ENCODE measurements at regions not wholly inside any gene's neighbourhood (a gene's known extent, or its start where the extent isn't known, plus 50 kb on each side); places are given as distances from the start of the nearest gene placed in this dataset.
"Not testable (repeated sequence)": the region's sequence is repeated elsewhere in the genome, so short reads cannot be mapped to it uniquely, and the experiment has no call there.

DNA sequence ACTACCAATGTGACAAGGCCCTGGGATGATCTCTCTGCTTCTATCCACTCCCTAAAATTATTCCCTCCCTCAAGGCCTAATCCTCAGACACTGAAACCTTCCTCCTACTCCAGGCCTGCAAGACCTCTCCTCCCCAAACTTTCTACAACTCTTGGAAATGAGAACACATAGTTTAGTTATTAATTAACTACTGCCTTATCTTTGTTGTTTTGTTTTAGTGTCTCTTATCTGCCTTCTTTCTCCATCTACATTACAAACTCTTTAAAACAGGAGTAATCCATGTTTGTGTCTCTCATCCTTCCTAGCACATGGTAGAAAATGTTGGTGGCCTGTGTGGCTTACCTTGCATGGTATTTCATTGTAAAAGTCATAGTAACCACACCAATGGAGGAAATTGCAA is 139.9 kb upstream of the G2E3 start:
- intact Hi-C loops (cut with micrococcal nuclease) = no loop called here

DNA sequence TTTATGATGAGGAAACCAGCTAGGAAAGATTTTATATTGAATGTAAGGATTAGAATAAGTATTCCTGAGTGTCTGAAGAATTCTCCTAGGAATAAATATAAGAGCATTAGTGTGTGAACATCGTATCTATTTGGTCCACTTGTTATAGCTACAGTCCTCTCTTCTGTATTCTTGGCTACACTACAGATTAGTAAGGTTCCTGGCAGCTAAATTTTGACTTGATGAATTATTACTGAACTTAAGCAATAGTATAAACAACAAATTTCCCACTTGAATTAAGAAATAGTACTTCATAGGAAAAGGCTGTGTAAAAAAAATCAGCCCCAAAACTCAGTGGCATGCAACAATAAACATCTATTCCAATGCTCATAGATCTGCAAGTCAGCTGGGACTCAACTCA is 138.4 kb upstream of the G2E3 start:
- intact Hi-C loops (cut with micrococcal nuclease) = no loop called here

DNA sequence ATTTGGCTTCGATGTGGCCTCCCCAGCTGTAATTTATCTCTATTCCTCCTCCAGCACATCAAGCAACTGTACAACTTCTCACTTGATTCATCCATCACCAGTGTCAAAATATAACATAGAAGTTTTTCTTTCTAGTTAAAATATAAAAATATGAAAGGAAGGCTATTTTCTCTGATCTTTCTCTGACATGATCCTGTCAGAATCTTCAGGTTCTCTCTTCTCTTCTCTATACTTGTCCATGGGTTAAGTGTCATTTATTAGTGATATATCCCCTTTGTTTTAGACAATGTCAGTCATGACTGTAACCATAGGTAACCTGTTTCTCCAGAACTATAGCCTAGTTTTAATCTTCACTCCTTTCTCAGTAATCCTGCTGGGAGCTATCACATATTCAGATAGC is 132.5 kb upstream of the G2E3 start:
- intact Hi-C loops (cut with micrococcal nuclease) = no loop called here

DNA sequence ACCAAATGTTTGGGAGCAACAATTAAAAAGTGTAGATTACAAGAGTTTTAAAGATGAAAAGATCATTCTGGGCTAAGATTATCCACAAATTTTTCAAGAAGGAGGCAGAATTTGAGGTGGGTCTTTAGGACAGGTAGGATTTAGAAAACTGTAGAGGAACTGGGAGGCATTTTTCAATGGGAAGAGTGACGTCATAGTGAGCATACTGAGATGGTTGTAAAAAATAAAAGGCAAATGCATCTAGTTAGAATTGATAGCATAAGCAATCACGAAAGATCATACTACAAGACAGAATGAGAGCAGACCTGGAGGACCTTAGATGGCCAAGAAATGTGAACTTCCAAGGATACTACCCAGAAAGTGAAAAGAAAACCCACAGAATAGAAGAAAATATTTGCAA is 131.6 kb upstream of the G2E3 start:
- intact Hi-C loops (cut with micrococcal nuclease) = no loop called here

DNA sequence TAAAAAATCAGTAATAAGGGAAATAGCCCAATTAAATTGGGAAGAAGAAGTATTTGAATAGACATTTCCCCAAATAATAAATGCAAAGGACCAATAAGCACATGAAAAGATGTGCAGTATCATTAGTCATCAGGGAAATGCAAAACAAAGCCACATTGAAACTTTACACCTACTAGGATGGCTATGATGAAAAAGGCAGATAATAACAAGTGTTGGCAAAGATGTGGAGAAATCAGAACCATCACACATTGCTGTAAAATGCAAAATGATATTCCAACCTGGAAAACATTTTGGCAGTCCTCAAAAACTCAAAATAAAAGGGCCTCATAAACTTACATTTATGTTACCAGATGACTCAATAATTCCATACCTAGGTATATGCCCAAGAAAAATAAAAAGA is 131.1 kb upstream of the G2E3 start:
- intact Hi-C loops (cut with micrococcal nuclease) = no loop called here

DNA sequence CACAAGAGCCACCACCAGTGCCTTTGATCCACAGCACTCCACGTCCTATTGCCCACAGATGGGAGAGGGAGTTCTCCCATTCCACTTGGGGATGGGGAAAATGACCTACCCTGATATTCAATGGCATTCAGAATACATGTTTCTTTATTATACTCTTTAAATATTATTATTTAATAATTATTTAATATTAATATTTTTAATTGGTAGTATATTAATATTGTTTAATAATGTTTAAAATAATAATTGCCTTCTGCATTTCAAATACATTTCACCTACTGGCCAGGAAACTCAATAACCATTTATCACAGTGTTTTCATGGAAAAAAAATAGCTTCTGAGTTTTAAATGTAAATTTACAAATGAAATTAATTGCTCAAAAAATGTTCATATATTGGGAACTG is 127.4 kb upstream of the G2E3 start:
- intact Hi-C loops (cut with micrococcal nuclease) = no loop called here

DNA sequence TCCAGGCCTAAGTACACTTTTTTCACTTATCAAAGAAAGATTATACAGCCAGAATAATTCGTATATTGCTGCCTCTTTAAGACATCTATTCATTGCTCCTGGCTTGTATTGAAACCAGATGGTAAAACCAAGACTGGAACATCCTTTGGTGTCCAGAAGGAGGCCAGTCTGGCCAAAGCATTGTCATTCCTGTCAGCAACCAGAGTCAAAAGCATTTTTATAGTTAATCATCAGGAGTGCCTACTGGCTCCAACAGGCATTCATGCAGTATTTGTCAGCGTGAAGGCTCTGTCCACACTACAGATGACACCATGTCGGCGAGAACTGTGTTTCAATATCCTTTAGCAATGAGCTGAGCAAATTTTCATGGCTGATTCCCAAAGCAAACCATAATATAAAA is 118.0 kb upstream of the G2E3 start:
- intact Hi-C loops (cut with micrococcal nuclease) = no loop called here

DNA sequence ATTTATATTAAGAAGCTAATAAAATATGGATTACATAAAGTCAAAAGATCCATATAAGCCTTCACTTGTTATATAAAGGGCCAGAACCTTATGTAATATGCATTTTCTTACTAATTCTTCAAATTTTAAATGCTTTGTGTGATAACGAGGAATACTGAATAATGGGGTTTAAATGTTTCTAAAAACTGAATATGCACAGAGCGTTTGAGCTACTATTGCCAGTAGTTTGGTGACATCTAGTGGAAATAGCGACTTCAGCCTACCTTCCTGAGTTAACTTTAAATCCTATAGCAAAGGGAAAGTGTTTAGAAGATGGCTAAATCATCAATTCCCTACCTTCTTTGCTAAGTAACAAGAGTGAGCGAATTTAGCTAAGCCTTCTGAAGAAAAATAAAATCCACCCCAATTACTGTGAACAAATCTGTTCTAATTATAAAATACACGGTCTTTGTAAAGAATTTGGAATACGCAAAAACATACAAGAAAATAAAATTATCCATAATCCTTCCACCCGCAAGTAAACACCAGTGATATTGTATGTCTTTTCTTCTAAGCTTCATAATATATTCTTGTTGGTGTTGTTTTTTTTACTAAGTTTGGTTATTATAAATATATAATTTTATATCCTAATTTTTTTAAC is 115.5 kb upstream of the G2E3 start:
- intact Hi-C loops (cut with micrococcal nuclease) = loop anchor here (1.0 kb wide), 1 partner anchor 68 kb away; no protein-coding TSS in a partner anchor

DNA sequence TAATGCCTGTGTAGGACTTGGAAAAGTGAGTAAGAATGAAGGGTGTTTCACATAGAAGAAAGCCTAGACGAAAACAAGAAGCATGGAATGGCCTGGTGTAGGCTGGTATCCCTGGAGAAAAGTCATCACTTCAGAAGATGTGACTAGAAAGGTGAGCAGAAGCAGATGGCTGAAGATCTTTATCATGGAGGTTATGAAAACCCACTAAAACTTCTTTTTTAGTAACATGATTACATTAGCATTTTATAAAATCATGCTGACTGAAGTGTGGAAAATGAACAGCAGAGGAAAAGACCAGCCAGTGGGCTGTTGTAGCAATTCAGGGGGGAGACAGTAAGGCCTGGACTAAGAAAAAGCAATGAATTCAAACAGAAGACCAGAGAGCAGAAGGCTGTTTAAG is 114.5 kb upstream of the G2E3 start:
- intact Hi-C loops (cut with micrococcal nuclease) = no loop called here

DNA sequence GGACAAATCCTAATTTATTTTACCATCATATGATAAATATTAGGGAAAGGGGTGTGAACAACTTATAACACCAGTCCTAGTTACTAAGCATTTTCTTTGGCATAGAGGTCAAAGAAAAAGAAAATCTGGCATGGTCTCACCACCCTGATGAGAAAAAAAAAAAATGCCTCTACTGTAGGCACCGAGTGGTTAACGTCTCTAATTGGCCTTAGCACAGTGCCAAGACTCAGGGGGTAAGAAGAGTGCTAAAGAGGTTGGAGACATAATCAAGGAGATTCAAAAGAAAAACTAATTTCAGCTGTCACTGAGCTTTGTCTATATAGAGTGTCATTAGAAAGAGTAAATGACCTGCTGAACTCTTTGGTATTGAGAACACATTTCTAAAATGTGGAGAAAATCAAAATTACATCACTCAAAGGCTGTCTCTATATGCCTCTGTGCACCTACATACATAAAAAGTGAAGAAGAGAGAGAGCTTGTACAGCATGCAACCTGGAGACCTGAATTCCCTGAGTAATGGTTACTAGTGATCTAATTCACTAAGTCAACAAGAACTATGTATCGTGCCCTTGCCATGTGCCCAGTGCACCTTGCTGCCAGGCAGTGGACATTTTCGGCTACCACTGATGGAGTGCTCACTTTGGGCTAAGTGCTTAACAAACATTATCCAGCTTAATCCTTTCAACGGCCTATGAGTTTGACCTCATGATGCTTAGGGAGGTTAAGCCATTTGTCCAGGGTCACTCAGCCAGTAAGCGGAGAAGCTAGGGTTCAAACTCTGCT is 113.8 kb upstream of the G2E3 start:
- intact Hi-C loops (cut with micrococcal nuclease) = no loop called here

DNA sequence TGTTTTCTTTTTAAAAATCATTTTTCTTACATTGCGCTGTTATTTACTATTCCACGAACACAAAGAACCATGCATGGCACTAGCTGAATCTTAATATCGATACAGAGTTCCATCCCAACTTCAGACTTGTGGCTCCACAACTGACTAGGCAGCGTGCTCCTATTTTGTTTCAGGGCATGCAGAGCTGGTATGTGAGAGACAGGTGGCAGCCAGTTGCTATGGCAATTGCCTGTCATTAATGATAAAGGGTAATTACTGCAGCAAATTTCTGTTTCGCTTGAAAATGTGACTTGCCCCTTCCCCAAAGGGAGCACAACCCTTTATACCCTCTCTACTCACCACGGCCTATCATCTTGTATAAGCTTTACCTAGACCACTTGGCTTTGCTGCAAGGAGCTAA is 113.1 kb upstream of the G2E3 start:
- intact Hi-C loops (cut with micrococcal nuclease) = no loop called here

DNA sequence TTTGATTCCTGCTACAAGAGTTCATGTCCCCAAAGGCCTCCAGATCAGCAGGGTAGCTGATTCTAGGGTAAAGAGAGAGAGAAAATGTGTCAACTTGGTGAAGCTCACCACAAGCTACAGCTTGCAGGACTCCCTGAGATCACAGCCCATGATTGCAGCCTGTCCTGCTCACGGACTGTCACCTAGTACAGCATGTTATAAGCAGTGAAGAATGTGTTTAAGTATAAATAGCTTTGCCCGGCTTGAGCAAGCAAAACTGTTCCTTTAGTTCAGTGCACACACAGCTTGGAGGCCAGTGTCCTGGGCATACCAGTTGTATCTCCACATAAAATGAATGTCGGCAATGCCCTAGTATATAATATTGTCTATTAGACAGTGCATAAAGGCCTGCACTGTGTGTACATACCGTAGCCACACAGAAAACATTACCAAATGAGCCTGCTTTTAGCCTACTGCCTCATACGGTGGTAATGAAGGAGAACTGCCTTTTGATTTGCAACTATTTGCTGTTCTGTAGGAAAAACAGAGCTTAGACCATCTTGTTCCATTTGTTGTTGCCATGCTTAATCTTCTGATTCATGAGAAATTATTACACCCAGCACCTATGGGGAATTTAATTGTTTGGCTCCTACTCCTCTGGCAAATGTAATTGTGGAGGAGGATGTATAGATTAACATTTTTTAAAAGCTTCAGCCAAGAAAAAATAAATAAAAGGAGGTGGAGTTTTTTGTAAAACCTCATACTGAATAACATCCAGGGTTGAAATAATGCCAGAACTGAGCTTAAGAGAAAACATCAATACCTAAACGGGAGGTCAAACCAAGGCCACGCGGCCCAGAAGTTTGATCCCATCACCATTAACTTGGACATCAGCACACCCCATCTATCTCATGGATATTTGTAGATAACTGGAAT is 108.1 kb upstream of the G2E3 start:
- intact Hi-C loops (cut with micrococcal nuclease) = no loop called here

DNA sequence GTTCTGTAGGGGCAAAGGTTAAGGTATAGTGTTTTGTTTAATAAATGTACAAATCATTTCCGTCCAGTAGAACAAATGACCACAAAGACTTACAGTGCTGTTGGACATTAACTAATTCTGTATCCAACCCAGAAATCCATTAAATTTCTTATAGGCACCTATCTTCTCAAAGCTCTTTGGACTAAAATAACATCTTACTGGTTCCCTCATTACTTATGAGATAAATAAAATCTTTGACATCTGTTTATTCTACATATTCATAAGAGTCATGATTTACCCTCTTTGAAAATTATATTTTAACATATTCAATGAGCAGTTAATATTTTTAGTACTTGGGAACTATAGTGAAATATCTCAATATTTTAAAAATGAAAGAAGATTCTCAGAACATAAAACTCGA is 102.7 kb upstream of the G2E3 start:
- intact Hi-C loops (cut with micrococcal nuclease) = no loop called here

DNA sequence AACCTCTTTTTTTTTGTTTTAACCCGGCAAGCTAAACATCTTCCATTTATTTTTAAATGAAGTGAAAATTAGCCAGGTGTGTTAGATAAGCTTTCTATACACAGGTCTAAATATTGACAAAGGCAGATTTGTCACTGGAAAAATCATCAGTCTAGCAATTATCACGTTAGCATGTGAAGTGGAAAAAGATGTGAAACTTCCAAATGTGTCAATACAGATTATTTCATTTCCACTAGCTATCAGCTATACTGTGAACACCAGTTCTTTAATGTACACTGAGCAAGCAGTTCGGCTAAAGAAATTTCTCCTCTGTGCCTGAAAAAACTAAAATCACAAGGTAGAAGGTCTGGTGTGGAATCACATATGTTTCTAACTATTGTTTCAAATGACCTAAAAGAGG is 96.6 kb upstream of the G2E3 start:
- intact Hi-C loops (cut with micrococcal nuclease) = no loop called here

DNA sequence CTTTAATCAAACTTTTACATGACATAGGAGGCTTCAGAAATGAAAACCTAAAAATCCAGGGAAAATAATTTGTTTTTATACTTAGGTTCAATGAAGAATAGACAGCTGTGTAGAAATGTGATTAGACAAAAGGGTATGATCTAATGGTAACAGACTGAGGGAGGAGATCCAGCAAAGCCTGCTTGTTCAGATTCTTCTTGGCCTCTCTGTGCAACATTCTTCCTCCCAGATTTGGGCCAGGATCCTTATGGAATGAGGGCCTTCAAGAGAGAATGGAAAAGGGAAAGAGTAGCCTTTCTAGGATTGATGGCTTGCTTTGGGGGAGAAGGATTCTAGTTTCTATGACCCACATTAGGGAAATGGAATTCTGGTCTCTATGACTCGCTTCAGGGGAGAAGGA is 94.5 kb upstream of the G2E3 start:
- intact Hi-C loops (cut with micrococcal nuclease) = no loop called here

DNA sequence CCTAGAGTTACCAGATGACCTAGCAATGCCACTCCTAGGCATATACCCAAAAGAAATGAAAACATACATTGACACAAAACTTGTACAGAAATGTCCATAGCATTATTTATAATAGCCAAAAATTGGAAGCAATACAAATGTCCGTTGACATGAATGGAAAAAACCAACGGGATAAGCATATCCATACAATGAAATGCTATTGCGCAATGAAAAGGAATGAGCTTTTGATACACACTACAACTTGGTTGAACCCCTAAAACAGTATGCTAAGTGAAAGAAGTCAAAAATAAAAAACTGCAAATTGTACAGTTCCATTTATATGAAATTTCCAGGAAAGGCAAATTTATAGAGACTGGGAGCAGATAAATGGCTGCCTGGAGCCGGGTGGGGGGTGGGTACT is 90.6 kb upstream of the G2E3 start:
- intact Hi-C loops (cut with micrococcal nuclease) = no loop called here

DNA sequence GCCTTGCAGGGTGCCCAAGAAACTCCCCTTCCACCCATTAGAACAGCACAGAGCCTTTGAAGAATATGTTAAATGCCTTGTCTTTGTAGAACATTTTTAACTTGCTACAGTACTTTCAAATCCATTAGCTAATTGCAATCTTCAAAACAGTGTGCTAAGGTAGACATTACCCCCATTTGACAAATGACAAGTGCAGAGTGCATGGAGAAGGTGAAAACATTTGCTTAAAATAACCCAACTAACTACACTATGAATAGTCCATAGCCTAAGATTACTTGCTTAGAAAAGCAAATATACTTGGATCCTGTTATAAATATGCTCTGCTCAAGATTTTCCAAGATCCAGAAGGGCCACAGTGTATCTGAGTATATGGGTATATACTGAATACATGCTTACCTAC is 87.0 kb upstream of the G2E3 start:
- intact Hi-C loops (cut with micrococcal nuclease) = no loop called here

DNA sequence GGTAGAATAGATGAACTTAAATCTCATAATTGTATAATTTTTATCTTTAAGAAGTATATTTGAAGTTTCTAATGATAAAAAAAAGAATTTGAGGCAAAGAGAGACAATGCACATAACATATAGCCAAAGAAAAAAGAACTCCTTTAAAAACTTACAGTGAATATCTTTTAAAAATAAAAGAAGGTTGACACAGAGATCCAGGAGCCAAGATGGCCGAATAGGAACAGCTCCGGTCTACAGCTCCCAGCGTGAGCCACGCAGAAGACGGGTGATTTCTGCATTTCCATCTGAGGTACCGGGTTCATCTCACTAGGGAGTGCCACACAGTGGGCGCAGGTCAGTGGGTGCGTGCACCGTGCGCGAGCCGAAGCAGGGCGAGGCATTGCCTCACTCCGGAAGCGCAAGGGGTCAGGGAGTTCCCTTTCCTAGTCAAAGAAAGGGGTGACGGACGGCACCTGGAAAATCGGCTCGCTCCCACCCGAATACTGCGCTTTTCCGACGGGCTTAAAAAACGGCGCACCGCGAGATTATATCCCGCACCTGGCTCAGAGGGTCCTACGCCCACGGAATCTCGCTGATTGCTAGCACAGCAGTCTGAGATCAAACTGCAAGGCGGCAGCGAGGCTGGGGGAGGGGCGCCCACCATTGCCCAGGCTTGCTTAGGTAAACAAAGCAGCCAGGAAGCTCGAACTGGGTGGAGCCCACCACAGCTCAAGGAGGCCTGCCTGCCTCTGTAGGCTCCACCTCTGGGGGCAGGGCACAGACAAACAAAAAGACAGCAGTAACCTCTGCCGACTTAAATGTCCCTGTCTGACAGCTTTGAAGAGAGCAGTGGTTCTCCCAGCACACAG is 84.9 kb upstream of the G2E3 start:
- intact Hi-C loops (cut with micrococcal nuclease) = not testable (repeated sequence)

DNA sequence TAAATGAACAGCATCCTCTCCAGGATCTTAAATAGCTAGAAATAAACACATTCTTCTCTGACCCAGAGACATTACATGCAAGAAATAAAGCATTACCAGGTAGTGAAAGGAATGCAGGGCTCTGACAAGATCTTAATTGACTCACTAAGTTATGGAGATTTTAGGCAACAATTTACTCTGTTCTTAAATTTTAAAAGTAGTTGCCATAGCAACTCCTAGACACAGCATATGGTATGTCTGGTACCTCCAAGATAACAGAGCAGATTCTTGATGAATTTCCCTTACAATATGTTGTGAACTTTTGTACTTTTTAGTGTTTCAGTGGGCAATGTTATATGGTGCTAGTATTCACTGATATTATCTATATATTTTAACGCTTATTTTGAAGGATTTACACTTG is 76.7 kb upstream of the G2E3 start:
- intact Hi-C loops (cut with micrococcal nuclease) = loop anchor here (10.0 kb wide), 1 partner anchor 363 kb away; no protein-coding TSS in a partner anchor

DNA sequence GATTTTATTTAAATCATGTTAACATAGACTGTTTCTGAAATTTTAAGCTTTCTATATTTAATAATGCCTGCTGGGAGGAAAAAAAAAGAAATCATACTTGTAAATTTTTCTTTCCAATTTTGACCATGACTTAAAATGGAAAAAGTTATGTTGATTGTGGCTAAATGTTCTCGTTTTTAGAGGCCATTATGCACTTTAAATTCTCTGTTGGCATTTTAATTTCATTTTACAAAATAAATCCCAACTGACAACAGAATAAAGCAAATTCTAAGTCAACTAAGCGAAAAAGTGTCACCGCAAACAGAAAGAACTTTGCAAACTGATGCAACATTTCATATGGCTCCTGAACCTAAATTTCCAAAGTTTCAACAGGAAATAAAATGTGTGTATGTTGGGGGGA is 74.8 kb upstream of the G2E3 start:
- intact Hi-C loops (cut with micrococcal nuclease) = loop anchor here (10.0 kb wide), 1 partner anchor 361 kb away; no protein-coding TSS in a partner anchor

DNA sequence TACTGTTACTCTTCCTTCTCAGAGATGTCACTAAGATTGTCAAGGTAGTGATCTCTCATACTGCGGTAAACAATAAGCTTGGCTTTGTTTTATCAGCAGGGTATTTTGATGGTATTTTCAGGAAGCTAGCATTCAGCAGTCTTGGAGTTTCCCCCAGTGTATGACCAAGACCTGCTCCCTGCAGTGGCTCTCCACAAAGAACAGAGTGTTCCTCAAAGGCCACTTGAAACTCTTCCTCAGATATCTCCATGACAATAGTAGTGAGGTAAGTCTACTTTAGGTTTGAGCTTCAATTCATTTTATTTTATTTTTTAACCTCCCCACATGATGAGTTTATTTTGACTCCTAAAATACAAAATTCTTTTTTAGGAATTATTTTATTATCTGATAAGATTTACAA is 74.0 kb upstream of the G2E3 start:
- intact Hi-C loops (cut with micrococcal nuclease) = loop anchor here (10.0 kb wide), 1 partner anchor 360 kb away; no protein-coding TSS in a partner anchor
